GM23248 (cell line): ENCODE measurements at regions not wholly inside any gene's neighbourhood (a gene's known extent, or its start where the extent isn't known, plus 50 kb on each side); places are given as distances from the start of the nearest gene placed in this dataset.

ENCODE experiments used
- EZH2 ChIP-seq: fragments of 200-600 bp; sonication (generic); IDR thresholded peaks from 2 replicates; pipeline ENCODE4 v1.6.1; 2018; ENCODE audit warnings: antibody characterized with exemption, mild to moderate bottlenecking; ENCODE audit not compliant: insufficient read depth, poor library complexity, severe bottlenecking
- EZH2phosphoT487 ChIP-seq: fragments of 200-600 bp; sonication (generic); IDR thresholded peaks from 2 replicates; pipeline ENCODE4 v1.6.1; 2018; ENCODE audit warnings: antibody characterized with exemption, moderate library complexity, mild to moderate bottlenecking, low read depth; ENCODE audit not compliant: insufficient read depth

GRCh38 chr2:147774805-147775204, 70.0 kb upstream of the ACVR2A start:
- TF ChIP-seq EZH2phosphoT487 (no peak), EZH2 (no peak)
